NCI-H146 (cell line): ENCODE measurements at regions not wholly inside any gene's neighbourhood (a gene's known extent, or its start where the extent isn't known, plus 50 kb on each side); places are given as distances from the start of the nearest gene placed in this dataset.

Experiments used
- DNase-seq: peaks from one replicate; lab custom pipeline; 2025; lab: John Stamatoyannopoulos, UW

DNA sequence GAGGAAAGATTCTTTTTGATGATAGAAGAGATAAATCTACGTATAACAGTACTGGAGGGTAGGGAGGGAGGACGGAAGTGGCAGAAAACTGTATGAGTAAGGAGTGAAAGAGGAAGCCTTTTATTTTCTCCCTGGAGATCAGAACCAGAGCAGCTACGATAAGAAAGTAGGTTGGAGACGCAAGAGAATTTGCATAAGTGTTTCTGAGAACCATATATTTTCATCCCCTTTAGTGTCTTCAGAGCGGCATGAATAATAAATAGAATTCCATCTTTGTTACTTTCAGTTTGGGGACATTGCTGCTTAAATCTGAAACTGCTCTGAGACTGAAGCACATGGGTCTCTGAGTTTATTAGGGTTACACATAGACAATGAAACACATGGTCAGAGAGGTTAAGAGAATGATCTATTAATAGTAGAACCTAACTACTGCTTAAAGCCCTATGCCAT, 230.2 kb upstream of the TNP1 start:
- no peak for DNase-seq

DNA sequence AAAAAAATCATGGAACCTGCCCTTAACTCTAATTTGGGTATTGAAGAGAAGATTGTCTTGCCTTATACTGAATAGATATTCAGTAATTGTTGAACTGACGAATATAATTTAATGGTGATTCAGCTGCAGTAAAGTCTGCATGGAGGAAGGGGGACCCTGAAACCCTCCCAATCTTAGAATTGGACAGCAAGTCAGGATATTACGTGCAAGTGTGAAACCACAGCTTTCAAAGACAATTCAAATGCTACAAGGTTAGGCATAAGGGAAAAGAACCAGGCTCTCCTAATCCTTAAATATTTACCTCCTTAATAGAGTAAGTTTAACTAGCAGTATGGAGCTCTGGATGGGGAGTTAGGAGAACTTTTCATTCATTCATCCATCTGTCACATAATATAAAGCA, 226.9 kb upstream of the TNP1 start:
- no peak for DNase-seq

DNA sequence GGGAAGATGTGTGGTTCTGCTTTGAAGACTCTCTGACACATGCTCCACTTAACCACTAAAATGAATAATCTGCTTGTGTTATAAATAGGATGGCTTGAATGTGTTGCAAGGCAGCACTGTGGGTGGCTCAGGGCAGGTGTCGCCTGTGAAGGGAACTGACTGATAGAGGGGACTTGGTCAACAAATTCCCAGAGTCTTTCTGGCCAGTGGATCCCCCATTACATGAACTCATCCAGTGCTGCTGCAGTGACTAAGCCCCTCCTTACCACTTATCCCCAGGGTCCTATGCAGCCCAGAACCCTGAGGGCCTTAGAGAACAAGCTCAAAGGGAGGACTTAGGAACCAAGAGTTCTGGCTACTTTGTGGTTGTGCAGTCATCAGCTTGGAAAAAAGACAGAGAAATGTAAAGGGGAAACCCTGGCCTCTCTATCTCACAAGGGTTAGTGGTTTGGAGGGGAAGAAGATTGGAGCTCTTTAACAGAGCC, 226.2 kb upstream of the TNP1 start:
- DNase-seq = peak; percentile 15

DNA sequence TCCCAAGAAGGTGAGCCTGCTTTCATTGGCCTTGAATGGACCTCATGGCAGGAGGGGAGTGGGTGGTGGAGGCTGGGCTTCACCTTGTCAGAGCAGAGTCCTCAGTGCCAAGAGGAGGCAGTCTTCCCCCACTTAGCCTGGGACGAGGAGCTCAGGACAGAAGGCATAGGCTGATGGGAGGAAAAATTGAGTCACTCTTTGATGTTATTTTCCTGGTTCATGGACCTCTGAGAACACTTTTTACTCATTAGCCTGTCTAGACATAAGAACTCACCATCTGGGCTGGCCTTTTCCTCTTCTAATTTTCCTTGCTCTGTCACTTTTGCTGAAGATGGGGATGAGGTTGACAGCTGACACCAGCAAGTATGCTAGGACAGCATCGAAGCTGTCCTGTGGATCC, 225.7 kb upstream of the TNP1 start:
- DNase-seq = no peak

DNA sequence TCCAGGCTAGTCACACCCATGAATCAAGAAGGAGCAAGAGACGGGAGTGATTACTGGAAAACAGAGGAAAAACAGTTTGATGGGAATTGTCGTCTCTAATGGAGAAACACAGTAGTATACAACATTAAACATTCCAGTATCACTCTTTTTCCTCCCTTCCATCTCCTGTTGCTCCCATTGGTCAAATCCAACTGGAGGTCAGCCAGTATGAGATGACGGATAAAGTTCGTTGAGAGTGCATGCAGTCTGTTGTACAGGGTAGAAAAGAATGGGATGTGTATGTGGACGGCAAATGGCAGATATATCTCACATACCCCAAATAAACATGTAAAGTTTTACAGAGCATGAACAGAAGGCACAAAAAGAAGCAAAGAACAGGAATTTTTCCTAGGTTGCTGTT, 221.9 kb upstream of the TNP1 start:
- no peak for DNase-seq

DNA sequence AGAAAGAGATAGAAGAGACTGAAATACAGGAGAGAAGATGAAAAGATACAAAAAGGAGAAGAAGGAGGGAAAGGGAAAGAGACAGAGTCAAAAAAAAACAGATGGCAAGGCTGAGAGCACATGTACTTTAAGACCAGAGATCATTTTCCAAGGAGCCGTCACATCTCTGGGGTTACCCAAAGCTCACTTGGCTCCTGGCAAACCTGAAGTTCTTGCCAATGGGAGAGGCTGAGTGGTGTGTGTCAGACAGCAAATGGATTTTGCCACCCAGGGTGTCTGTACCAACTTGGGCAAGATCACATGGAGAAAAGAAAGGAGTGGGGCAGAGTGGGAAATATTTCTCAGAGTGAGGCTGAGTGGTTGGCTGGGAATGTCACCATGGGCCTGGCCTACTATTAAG, 219.3 kb upstream of the TNP1 start:
- DNase-seq = no peak

DNA sequence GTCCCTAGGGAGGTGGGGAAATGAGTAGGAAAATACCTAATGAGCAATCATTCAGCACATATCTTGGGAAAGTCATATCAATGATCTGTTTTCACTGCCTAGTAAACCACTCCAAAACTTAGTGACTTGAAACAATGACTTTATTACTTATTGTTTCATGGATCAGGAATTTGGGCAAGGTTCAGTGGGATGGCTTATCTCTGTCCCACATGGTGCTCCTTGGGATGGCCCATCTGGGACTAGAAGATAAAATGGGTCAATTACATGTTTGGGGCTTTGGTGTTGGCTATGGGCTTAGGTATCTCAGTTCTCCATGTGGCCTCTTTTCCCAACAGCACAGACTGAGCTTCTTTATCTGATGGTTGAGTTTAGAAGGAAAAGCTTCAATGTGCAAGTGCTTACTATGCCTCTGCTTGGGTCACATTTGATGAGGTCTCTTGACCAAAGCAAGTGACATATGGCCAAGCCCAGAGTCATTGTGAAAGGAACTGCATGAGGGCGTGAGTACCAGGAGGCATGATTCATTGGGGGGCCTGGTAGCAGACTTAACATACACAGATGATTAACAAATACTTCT, 218.1 kb upstream of the TNP1 start:
- DNase-seq = no peak

DNA sequence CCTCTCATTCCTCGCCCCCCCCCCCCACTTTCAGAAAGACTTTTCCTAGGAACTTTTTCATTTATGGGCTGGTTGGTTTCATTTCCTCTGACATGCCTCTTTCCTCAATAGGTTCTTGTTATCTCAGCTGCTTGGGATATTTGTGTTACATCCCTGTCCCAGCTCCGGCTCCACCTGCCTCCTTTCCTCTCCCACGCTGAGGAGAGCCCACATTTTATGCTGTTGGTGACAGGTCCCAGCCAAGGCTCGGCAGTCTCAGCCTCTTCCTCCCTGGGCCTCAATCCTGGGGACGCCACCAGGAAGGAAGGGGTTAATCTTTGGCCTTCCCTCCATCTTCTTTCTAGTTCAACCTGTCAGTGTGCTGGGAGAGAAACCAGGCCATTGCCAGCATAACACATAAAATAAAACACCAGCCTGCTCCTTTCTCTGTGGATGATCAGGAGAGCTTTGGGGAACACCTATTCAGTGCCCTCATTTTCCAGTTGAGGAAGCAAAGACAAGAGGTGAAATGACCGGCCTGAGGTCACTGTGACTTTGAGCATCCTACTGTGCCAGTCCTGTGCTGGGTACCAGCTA, 216.9 kb upstream of the TNP1 start:
- DNase-seq = no peak

DNA sequence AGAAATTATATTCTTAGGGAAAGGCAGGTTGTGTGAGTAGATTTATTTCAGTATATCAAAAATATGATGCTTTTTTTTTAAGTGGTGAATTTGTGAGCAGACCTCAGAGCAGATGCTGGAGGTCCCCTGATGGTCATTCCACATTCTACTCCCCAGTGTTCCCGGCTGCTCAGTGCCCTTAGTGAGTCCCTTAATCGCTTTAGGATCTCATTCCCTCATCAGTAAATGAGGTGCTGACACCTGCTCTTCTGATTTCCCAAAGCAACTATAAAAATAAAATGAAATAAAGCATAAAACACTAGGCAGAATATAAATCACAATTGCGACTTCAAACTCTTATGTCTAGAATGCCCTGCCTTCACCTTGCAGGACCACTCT, 216.2 kb upstream of the TNP1 start:
- DNase-seq = no peak

DNA sequence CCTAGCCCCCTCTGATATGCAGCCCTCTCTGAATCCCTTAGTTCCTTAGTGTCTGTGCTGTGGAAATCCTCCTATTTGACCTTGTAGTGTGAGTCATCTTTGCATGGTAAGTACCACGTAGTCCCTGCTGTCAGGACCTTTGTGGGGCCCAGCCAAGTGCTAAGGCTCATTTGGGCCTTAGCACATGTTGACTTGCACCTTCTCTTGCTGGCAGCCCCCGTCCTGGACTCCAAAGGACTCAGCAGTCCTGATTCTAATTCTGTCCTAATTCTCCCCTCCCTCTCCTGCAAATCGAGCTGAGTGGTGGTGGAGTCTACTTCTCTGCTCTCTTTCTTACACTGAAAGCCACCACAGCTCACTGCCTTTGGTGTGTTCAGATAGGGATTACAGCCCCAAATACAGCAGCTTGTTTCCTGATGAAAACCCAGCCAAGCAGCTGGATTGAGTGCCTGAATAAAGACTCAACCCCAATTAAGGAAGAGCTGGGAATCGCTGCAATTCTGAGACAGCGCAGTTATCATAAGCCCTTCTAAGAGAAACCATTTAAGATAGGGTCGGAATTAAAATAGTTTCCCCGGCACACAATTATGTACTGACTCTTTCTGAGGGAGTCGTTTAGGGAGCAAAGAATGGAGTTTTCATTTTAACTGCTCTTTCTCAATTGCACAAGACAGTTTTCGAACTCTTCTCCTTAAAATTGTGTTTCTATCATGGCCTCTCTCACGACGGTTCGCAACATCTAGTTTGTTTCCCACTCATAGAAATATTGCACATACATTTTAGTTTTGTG, 215.6 kb upstream of the TNP1 start:
- DNase-seq = no peak

DNA sequence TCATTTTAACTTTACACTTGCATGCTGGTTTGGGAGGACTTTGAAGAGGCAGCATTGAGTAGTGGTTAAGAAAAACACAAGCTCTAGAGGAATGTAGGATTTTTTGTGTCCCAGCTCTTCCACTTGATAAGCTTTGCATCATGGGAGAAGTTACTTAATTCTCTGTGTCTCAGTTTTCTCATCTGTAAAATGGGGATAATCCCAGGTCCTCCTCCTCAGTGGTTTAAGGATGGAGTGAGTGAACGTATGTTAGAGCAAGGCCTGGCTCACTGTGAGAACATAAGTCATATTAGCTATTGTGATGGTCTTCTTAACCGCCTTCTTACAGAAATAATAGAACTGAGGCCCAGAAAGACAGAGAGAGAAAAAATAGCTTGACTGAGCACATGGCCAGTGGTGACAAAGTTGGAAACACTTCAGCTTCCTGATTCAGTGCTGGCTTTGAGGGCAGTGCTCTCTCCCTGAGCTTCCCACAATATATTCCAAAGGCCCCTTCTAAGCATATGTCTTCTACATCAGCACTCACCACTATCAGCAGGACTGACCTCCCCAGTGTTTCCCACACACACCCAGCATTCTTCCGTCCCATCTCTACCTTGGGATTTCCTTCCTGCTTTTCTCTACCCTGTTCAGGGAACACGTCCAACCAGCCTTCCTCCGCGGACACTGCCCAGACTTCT, 214.9 kb upstream of the TNP1 start:
- DNase-seq = no peak

DNA sequence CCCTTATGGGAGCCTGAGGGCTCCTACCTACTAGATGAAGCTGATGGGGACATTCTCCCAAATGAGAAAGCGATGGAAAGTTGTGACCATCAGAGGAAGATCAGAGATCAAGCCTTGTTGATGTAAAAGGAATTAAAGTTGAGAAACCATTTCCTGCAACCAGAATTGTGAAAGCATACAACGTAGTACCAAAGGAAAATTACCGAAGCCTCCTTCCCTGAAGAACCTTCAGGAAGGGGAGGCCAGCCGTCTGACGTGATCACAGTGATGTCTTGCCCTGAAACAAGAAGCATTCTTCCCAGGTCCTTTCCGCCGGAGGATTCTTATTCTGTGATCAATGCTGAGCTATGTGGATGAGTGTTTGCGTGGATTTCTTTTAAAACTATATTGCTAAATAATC, 211.6 kb upstream of the TNP1 start:
- no peak for DNase-seq

DNA sequence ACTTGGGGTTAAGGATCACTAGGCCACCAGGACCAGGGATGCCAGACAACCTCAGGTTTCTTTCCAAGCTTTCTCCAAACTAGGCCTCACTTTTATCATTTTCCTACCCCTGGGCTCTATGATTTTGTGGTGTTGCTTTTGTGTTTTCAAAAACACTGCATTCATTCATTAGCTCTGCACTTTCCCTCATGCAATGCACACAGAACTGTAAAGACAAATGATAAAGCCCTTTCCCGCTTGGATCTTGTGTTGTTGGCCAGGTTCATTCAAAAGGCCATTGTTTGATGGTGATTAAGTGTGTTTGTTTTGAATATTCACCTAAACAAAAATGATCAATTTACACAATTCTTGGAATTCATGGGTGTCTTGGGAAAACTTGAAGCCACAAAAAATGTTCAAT, 210.7 kb upstream of the TNP1 start:
- no peak for DNase-seq

DNA sequence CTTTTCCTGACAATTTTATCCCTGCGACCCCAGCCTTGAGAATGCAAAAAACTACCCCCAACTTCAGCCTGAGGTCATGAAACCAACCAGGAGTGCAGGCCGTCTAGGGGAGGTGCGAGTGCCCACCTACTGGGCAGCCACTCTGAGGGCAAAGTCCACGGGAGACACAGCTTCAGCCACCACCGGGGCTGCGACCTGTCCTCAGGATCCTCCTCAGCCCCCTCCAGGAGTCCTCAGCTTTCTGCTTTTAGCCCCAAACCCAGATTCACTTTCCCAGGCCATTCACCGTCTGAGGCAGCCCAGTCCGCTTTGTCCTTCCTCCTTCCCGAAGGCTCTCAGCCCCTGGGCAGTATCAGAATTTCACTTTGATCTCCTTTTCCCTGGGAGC, 210.2 kb upstream of the TNP1 start:
- no peak for DNase-seq

DNA sequence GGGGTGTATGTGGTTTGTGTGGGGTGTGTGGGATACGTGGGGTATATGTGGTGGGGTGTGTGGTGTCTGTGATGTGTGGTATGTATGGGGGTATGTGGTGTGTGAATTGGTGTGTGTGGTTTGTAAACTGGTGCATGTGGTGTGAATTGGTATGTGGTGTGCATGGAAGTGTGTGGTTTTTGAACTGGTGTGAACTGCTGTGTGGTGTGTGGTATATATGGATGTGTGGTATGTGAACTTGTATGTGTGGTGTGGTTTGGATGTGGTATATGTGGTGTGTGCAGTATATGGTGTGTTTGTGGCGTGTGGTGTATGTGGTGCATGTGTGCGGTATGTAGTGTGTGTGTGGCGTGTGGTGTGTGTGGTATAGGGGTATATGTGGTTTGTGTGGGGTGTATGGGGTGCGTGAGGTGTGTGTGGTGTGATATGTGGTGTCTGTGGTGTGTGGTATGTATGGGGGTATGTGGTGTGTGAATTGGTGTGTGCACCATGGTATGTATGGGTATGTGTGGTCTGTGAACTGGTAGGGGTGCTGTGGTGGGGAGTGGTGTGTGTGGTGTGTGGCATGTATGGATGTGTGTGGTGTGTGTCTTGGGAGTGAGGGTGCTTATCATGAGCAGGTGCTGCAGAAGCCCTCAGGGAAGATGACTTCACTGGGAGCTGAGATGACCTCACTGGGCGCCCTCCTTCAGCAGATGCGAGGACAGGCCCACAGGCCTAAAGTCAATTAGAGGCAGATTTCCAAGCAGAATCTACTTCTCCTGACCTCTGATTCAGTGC, 209.6 kb upstream of the TNP1 start:
- peak; percentile 71 for DNase-seq

DNA sequence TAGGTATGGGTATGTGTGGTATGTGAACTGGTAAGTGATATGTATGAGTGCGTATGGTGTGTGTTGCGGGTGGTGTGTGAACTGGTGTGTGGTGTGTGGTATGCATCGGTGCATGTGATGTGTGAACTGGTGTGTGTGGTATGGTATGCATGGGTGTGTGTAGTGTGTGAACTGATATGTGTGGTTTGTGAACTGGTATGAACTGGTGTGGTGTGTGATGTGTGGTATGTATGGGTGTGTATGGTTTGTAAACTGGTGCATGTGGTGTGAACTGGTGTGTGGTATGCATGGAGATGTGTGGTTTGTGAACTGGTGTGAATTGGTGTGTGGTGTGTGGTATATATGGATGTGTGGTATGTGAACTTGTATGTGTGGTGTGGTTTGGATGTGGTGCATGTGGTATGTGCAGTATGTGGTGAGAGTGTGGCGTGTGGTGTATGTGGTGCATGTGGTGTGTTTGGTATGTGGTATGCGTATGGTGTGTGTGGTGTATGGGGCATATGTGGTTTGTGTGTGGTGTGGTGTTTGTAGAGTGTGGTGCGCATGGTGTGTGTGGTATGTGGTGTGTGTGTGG, 208.9 kb upstream of the TNP1 start:
- no peak for DNase-seq

DNA sequence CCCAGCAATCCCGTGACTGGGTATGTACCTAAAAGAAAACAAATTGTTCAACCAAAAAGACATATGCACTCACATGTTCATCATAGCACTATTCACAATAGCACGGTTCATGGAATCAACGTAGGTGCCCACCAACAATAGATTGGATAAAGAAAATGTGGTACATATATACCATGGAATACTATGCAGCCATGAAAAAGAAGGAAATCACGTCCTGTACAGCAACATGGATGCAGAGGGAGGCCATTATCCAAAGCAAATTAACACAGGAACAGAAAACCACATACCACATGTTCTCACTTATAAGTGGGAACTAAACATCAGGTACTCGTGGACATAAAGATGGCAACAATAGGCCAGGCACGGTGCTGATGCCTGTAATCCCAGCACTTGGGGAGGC, 207.9 kb upstream of the TNP1 start:
- DNase-seq = no peak

DNA sequence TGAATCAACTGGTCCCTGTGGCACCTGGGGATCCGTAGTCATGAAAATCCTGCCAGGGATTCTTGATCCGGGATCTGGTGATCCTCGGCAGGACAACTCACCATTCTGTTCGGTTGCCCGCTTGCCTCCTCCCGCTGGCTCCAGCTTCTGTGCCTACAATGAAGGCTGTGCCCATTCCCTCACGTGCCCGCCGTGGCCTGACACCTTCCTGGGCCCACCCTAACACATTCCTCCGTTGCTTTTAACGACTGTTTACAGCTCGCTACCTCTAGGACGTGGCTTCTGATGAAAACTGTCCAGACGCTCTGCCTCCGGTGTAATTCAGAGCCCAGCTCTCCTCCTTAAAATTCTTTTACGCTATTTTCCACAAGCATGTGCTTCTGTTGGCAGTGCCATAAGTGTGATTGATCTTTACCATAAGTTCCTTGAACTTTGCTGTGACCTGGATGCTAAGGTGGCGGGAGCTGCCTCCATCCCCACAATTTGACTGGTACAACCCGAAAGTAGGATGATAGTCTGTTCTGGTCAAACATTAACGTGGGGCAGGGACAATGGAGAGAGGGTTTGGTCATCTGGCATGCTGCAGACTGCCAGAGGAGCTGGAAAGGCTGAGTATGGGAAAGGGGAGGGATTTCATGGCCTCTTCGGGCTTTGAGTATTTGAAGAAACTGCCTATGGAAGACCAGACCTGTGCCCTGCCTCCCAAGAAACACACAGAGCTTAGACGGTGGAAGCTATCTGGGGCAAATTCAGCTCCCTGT, 206.8 kb upstream of the TNP1 start:
- DNase-seq = no peak

DNA sequence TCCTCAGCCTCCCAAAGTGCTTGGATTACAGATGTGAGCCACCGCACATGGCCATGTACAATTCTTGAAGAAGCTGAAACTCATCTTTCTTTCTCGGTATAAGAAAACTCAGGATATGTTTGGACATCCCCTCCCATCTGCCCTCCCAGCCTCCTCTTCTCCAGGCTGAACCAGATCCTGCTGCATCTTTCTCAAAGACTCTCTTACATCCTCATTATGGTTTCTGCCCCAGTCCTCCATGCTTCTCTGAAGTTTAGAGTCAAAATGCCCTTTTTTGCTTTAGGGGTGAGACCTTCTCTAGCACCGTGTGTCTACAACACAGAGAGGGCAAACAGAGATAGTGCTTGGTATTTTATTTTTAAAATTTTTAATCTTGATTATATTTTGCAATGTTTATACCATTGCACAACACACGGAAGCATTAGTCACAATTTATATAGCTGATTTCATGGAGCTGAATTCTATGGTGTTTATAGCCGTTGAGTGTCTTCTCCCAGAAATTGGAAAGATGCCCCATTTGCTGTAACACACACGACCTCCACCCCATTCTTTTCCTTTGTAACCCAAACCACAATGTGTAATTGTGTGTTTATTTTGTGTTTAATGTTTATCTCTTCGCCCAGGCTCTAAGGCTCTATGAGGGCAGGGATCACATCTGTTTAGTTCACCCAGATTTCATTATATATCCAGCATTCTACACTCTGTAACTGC, 206.0 kb upstream of the TNP1 start:
- DNase-seq = no peak

DNA sequence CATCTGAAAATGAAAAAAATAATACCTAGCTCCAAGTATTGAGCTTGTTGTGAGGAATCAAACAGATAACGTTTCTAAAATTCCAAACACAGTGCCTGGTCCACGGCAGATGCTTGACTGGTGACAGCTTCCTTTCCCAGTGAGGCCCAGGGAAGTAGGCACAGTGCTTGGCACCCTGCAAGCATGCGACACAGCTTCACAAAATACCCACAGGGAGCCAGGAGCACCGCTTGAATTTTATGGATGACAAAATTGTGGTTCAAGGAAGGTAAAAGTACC, 205.1 kb upstream of the TNP1 start:
- no peak for DNase-seq
